Stimulated activated CD4-positive, alpha-beta T cell treated with anti-CD3 and anti-CD28 coated beads, Interleukin-2, amount 100 ng/mL, for 24 hours (primary cell): ENCODE measurements at regions not wholly inside any gene's neighbourhood (a gene's known extent, or its start where the extent isn't known, plus 50 kb on each side); places are given as distances from the start of the nearest gene placed in this dataset.

Experiments used
- DNase-seq, 2 donors: peaks; one replicate each; pipeline ENCODE4 v3.0.0-alpha.2; 2020

GRCh38 chr2:6301426-6301825 is 564.3 kb downstream of the CMPK2 start:
- DNase-seq = no peak

DNA sequence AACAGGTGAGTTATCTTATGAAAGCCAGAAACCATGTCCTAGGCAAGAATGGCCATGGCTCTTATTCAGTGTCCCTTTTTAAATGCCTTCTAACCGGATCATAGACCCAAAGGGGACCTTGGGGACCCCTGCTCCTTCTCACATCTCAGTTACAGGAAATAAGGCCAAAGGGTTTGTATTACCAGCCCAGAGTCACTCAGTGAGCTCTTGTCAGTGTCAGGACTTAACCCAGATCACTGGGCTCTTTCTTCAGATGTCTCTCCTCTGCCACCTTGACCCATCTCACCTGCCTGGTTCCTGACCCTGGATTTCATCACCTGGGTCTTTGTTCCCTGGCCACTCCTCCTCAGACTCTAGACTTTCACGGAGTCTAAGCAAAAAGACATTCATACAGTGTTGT is 556.7 kb downstream of the CMPK2 start:
- no peak for DNase-seq

DNA sequence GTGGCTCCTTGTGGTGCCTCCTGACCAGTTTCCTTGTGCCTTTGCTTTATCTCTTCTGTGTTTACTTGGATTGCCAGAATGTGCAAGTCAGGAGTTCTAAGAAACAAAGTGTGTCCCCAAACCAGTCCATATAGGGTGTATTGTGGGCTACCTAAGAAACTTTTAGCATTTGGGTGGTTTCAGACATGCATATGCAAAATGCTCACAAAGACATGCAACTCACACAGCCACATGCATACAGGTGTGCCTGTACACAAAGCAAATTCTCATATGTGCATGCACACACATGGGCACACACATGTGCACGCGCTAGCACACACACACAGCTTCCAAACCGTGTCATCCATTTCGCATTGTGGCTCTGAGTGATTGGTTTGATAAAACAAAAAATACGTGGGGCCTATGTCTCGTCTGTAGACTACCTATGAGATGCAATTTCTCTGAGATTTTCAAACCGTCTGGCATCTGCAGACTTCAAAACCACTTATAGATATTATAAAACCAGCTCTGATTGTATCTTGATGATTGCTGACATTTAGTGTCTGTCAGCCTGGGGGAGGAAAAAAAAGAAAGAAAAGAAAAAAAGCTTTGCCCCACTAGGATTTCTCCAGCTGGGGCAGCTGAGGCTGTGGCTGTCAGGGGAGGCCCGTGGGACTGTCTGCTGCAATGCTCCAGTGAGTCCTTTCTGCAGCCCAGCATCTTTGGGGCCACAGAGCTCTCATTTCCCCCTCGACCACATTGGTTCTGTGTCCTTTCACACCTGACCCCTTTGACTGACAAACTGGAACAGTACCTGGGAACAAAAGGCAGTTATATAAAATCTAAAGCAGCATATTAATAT is 556.1 kb downstream of the CMPK2 start:
- no peak for DNase-seq

- no peak for DNase-seq
Observed at GRCh38 chr2:6310256-6311215, 555.2 kb downstream of the CMPK2 start.

- DNase-seq = no peak
Observed at GRCh38 chr2:6312367-6312766, 553.3 kb downstream of the CMPK2 start.

DNA sequence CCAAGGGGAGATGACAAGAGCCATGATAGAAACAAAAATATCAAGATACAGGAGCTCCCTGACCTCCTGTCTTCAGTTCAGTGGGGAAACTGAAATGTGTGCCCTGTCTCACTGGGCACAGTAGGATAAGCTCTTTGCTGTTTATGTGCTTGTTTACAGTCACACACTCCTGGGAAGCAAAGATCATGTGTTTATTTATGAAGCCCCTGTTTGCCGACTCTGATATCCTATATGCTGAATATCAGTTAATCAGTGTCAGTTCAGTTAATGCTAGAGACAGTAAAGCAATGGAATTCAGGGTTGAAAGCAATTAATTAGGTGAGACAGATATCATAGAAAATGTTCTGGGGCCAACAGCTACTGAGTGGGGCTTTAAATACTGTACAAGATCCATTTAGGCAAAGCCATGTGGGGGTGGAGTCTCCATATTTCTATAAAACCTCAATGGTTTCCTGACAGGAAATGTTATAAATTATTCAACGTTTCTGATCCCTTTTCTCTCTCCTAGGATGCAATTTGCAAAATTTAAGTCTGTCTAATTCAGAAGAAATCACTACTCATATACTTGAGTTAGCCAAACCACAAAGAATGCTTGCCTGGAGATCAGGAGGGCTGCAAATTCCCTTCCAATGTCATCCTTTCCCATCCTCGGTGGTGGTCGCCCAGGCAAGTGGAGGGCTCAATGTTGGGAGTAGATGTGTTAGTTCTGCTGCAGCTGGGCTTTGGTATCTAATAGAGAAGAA is 551.3 kb downstream of the CMPK2 start:
- DNase-seq = no peak

DNA sequence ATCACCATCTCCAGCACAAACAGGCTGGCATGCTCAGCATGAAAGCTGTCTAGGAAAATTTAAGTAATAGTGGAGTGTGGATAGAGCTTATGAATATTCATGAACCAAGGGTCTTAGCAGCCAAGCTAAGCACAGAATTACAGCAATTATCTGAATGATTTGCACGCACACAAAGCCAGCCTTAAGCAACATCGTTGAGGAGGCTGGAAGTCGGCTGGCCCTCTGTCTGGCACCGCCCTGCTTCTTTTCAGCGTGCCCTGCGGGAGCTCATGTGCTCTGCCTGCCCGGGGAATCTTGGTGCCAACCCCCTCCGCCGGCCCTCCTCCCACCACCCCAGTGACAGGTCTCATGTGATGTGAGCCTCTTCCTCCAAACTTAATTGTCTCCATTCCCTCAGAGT is 540.1 kb downstream of the CMPK2 start:
- DNase-seq = no peak

GRCh38 chr2:6326958-6327357 is 538.7 kb downstream of the CMPK2 start:
- no peak for DNase-seq

- no peak for DNase-seq
Observed at GRCh38 chr2:6336752-6337471, 528.8 kb downstream of the CMPK2 start.

GRCh38 chr2:6337472-6337820 is 528.3 kb downstream of the CMPK2 start:
- DNase-seq = no peak

GRCh38 chr2:6341588-6342129 is 524.0 kb downstream of the CMPK2 start:
- no peak for DNase-seq

GRCh38 chr2:6342273-6342920 is 523.3 kb downstream of the CMPK2 start:
- DNase-seq = no peak

GRCh38 chr2:6343076-6343475 is 522.6 kb downstream of the CMPK2 start:
- DNase-seq = no peak

GRCh38 chr2:6352247-6352646 is 513.5 kb downstream of the CMPK2 start:
- DNase-seq = no peak

DNA sequence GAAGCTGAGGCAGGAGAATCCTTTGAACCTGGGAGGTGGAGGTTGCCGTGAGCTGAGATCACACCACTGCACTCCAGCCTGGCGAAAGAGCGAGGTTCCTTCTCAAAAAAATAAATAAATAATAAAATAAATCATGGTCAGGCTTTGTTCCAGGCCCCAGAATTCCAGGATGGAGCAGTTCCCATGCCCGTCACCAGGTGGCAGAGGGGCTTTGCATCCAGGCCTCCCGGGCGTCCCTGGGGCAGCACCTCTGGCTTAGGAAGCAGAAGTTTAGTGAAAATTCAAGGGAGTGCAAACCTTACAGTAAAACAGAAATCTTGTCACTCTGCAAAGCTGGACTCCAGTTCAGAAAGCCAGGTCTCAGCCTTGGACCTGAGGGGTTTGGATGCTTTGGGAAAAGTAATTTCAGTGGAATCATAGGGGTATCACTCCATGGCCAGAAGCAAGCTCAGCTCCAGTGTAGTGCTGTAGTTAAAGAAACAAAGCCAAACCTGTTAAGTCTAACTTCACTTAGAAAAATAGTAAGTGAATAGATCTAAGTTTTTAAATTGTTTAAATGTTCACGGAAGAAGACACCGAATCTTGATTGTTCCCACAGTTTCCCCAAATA is 512.7 kb downstream of the CMPK2 start:
- DNase-seq = peak in 1 of 2 donors; percentile 10

DNA sequence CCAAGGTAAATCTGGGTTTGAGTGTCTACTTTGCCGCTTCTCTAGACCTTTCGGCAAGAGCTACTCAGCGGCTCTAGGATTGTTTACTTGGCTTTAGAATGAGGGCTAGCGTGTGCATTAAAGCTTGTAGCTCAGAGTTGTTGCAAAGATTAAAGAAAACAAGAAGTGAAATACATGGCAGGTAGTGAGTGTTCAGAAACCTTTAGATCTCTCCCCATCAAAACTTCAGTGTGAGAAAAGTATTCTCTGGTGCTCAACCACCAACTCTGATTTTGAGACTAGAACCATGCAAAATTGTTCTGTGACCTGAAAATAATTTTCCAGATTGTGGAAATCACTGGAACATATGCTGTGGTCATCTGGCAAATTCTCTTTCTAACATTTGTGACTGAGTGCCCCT is 512.0 kb downstream of the CMPK2 start:
- DNase-seq = no peak

GRCh38 chr2:6354546-6354945 is 511.2 kb downstream of the CMPK2 start:
- no peak for DNase-seq

DNA sequence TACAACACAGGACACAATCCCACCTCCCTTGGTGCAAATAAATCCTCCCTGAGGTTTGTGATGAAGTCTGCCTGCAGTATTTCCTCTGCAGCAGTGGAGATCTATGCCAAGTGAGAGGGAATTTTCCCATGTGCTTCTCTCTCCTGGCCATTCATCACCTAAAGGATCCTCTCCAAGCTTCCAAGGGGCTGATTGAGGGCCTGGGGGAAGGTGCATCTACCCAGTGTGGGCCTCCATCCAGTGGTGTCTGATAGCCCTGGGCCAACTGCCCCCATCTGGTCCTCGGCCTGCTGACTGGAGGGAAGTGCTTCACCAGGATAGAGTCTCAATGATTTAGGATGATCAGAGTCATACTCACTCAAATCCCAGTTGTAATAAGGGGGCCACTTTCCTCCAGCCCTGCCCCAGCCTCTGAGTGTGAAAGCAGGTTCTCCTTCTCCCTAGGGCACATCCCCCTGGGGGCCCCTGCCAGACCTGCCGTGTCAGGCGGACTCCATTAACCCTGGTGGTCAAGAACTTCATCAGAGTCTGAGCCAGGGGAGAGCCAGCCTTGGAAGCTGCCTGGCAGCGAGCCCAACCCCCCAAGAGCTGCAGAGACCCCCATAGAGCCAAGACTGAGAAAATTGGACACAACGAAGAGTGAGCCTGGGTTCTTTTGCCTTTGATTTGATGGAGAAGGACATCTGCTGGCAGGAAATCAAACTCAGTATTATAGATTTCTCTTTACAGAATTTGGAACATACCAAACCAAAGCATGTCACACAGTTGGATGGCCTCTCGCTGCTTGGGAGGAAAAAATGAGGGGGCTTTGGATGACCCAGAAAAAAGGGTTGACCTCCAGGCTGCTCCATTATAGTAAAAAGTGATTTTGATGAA is 509.6 kb downstream of the CMPK2 start:
- no peak for DNase-seq

GRCh38 chr2:6358546-6358945 is 507.2 kb downstream of the CMPK2 start:
- no peak for DNase-seq

GRCh38 chr2:6358985-6359384 is 506.7 kb downstream of the CMPK2 start:
- DNase-seq = no peak
